Cerebellar cortex (tissue), 1 donor: ENCODE measurements at regions not wholly inside any gene's neighbourhood (a gene's known extent, or its start where the extent isn't known, plus 50 kb on each side); places are given as distances from the start of the nearest gene placed in this dataset.
"Not testable (repeated sequence)": the region's sequence is repeated elsewhere in the genome, so short reads cannot be mapped to it uniquely, and the experiment has no call there.

Experiments
- DNase-seq: peaks from one replicate; pipeline ENCODE4 v3.0.0-alpha.2; 2015; ENCODE audit warnings: low spot score

GRCh38 chr1:221257548-221257947 is 378.3 kb downstream of the HLX start:
- not testable (repeated sequence) for DNase-seq

GRCh38 chr1:221262677-221263076 is 383.4 kb downstream of the HLX start:
- DNase-seq = not testable (repeated sequence)

- peak; percentile 61 for DNase-seq
These were observed 384.9 kb downstream of the HLX start for GRCh38 chr1:221263831-221264767.

GRCh38 chr1:221264848-221265247 is 385.6 kb downstream of the HLX start:
- no peak for DNase-seq

GRCh38 chr1:221268295-221268694 is 389.1 kb downstream of the HLX start:
- DNase-seq = no peak

GRCh38 chr1:221271701-221272100 is 392.5 kb downstream of the HLX start:
- no peak for DNase-seq

GRCh38 chr1:221272940-221273339 is 393.7 kb downstream of the HLX start:
- no peak for DNase-seq

GRCh38 chr1:221274373-221274772 is 395.1 kb downstream of the HLX start:
- DNase-seq = no peak

GRCh38 chr1:221276896-221277409 is 397.7 kb downstream of the HLX start:
- DNase-seq = no peak

GRCh38 chr1:221279146-221279545 is 399.9 kb downstream of the HLX start:
- DNase-seq = no peak

GRCh38 chr1:221283532-221283931 is 404.3 kb downstream of the HLX start:
- no peak for DNase-seq

GRCh38 chr1:221284028-221284427 is 404.8 kb downstream of the HLX start:
- DNase-seq = no peak

- not testable (repeated sequence) for DNase-seq
These were observed 405.7 kb downstream of the HLX start for GRCh38 chr1:221284991-221285390.

GRCh38 chr1:221285458-221286210 is 406.4 kb downstream of the HLX start:
- DNase-seq = not testable (repeated sequence)

GRCh38 chr1:221286399-221286798 is 407.2 kb downstream of the HLX start:
- no peak for DNase-seq

GRCh38 chr1:221289103-221289502 is 409.9 kb downstream of the HLX start:
- DNase-seq = no peak

GRCh38 chr1:221290669-221291068 is 411.4 kb downstream of the HLX start:
- DNase-seq = no peak

GRCh38 chr1:221291113-221291512 is 411.9 kb downstream of the HLX start:
- DNase-seq = no peak

GRCh38 chr1:221292652-221293051 is 413.4 kb downstream of the HLX start:
- DNase-seq = no peak

GRCh38 chr1:221294242-221294641 is 415.0 kb downstream of the HLX start:
- DNase-seq = no peak

GRCh38 chr1:221302357-221302756 is 423.1 kb downstream of the HLX start:
- DNase-seq = no peak

GRCh38 chr1:221302810-221303209 is 423.6 kb downstream of the HLX start:
- no peak for DNase-seq

- no peak for DNase-seq
These were observed 424.4 kb downstream of the HLX start for GRCh38 chr1:221303623-221304022.
